DOHH2 (cell line): ENCODE measurements at regions not wholly inside any gene's neighbourhood (a gene's known extent, or its start where the extent isn't known, plus 50 kb on each side); places are given as distances from the start of the nearest gene placed in this dataset.

Experiments used
- H3F3A ChIP-seq: fragments of 200-600 bp; sonication (generic), shearing (Covaris generic); 2 replicates; pipeline ENCODE4 v1.6.0; 2016; ENCODE audit warnings: antibody characterized with exemption, mild to moderate bottlenecking; ENCODE audit not compliant: control insufficient read depth, insufficient read depth
- H3K27ac ChIP-seq: fragments of 200-600 bp; sonication (generic); 2 replicates; pipeline ENCODE4 v1.5.1; 2014; ENCODE audit warnings: low read depth, mild to moderate bottlenecking, low read length, moderate library complexity
- H3K27me3 ChIP-seq: fragments of 200-600 bp; sonication (generic); 2 replicates; pipeline ENCODE4 v1.6.1; 2014; ENCODE audit warnings: mild to moderate bottlenecking, low read length, mixed read lengths; ENCODE audit not compliant: control insufficient read depth
- H3K36me3 ChIP-seq: fragments of 200-600 bp; sonication (generic); 2 replicates; pipeline ENCODE4 v1.6.1; 2014; ENCODE audit warnings: mild to moderate bottlenecking, low read length, moderate library complexity, mixed read lengths; ENCODE audit not compliant: control insufficient read depth
- H3K4me1 ChIP-seq: fragments of 200-600 bp; sonication (generic); 2 replicates; pipeline ENCODE4 v1.6.1; 2014; ENCODE audit warnings: mild to moderate bottlenecking, low read length, mixed read lengths; ENCODE audit not compliant: control insufficient read depth
- H3K4me2 ChIP-seq: fragments of 200-600 bp; sonication (generic); 2 replicates; pipeline ENCODE4 v1.6.0; 2014; ENCODE audit warnings: mild to moderate bottlenecking, low read length, moderate library complexity
- H3K4me3 ChIP-seq: fragments of 200-600 bp; sonication (generic); 2 replicates; pipeline ENCODE4 v1.5.1; 2014; ENCODE audit warnings: mild to moderate bottlenecking, low read length, mixed read lengths
- H3K79me2 ChIP-seq: fragments of 200-600 bp; sonication (generic); 2 replicates; pipeline ENCODE4 v1.6.1; 2014; ENCODE audit warnings: mild to moderate bottlenecking, low read length, mixed read lengths; ENCODE audit not compliant: control insufficient read depth
- H3K9me2 ChIP-seq: fragments of 200-600 bp; sonication (generic); replicated peaks from 2 replicates; pipeline ENCODE4 v1.6.1; 2014; ENCODE audit warnings: mild to moderate bottlenecking, low read length, mixed read lengths; ENCODE audit not compliant: control insufficient read depth
- H3K9me3 ChIP-seq: fragments of 200-600 bp; sonication (generic); 2 replicates; pipeline ENCODE4 v1.6.1; 2014; ENCODE audit warnings: antibody characterized with exemption, low read length, mixed read lengths; ENCODE audit not compliant: control insufficient read depth, insufficient read depth
- H4K20me1 ChIP-seq: fragments of 200-600 bp; sonication (generic); 2 replicates; pipeline ENCODE4 v1.6.0; 2014; ENCODE audit warnings: low read depth, mild to moderate bottlenecking, antibody characterized with exemption, low read length, moderate library complexity; ENCODE audit not compliant: control insufficient read depth, insufficient read depth
- EZH2phosphoT487 ChIP-seq: fragments of 200-600 bp; sonication (generic); IDR thresholded peaks from 2 replicates; pipeline ENCODE4 v1.6.1; 2017; ENCODE audit warnings: borderline replicate concordance, mild to moderate bottlenecking, antibody characterized with exemption, low read length, moderate library complexity, mixed read lengths
- TF ChIP-seq, protein P1 (sequence below): fragments of 200-600 bp; sonication (generic); IDR thresholded peaks from one replicate; pipeline ENCODE4 v1.5.1; 2014; ENCODE audit warnings: antibody characterized with exemption, mild to moderate bottlenecking, low read depth, low read length; ENCODE audit not compliant: poor library complexity, severe bottlenecking

DNA sequence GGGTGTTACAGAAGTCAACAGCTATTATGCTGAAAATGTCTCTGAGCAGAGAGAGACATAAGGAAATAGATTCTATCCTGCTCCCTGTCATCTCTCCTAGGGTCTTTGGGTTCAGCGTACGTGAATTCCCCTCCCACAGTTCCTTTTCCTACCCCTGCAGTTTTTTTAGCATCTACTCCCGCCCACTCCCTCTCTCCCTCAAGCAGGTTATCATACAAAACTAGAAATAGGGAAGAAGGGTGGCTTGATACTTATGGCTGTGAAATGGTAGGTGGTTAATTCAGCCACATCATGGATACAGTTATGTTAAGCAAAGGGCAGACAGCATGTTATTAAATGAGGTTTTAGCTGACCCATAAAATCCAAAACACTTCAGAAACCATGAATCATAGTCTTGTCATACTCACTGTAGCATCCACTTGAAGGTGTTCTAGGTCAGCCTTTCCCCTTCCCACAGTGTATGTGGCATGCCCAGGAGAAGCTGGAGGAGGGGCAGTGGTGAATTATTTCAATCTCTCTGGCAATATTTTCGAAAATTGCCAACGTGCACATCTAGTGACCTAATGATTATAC is 236.8 kb upstream of the SERP2 start:
- Histone ChIP-seq H3K9me3 (no peaks in the 10 kb centered on the region), H3K79me2 (peaks cover 9% of the 10 kb centered on the region), H3K9me2 (no peaks in the 10 kb centered on the region), H3K4me1 (peaks cover 12% of the 10 kb centered on the region), H3K4me3 (no peak overlapping the region), H3F3A (no peaks in the 10 kb centered on the region), H3K27ac (no peak overlapping the region), H3K27me3 (no peaks in the 10 kb centered on the region), H3K36me3 (peaks cover 5% of the 10 kb centered on the region), H3K4me2 (no peak overlapping the region), H4K20me1 (no peaks in the 10 kb centered on the region)
- TF ChIP-seq EZH2phosphoT487 = no peak
- TF ChIP-seq, protein P1, sequence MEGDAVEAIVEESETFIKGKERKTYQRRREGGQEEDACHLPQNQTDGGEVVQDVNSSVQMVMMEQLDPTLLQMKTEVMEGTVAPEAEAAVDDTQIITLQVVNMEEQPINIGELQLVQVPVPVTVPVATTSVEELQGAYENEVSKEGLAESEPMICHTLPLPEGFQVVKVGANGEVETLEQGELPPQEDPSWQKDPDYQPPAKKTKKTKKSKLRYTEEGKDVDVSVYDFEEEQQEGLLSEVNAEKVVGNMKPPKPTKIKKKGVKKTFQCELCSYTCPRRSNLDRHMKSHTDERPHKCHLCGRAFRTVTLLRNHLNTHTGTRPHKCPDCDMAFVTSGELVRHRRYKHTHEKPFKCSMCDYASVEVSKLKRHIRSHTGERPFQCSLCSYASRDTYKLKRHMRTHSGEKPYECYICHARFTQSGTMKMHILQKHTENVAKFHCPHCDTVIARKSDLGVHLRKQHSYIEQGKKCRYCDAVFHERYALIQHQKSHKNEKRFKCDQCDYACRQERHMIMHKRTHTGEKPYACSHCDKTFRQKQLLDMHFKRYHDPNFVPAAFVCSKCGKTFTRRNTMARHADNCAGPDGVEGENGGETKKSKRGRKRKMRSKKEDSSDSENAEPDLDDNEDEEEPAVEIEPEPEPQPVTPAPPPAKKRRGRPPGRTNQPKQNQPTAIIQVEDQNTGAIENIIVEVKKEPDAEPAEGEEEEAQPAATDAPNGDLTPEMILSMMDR = no peak

DNA sequence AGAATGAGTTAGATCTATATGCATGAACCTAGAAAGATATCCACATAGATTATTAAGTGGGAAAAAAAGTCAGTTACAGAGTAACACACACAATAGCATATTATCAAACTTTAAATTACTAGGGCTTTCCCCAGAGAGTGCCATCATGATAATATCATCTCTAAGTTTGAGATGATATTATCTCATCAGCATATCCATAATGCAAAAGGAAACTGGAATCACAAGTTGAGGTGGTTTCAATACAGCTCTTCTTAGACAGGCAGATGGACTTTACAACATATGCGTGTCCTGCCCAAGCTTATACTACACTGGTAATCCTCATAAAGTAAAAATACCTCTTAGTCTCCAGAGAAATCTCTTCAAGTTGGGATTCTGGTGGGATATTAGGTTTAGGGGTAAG is 236.2 kb upstream of the SERP2 start:
- Histone ChIP-seq H4K20me1 (no peaks in the 10 kb centered on the region), H3K27ac (no peak overlapping the region), H3K36me3 (peaks cover 5% of the 10 kb centered on the region), H3K4me3 (no peak overlapping the region), H3K27me3 (no peaks in the 10 kb centered on the region), H3K9me3 (no peaks in the 10 kb centered on the region), H3F3A (no peaks in the 10 kb centered on the region), H3K79me2 (peaks cover 9% of the 10 kb centered on the region), H3K4me2 (no peak overlapping the region), H3K4me1 (peaks cover 14% of the 10 kb centered on the region), H3K9me2 (no peaks in the 10 kb centered on the region)
- TF ChIP-seq, protein P1 = no peak
- TF ChIP-seq EZH2phosphoT487 = no peak

DNA sequence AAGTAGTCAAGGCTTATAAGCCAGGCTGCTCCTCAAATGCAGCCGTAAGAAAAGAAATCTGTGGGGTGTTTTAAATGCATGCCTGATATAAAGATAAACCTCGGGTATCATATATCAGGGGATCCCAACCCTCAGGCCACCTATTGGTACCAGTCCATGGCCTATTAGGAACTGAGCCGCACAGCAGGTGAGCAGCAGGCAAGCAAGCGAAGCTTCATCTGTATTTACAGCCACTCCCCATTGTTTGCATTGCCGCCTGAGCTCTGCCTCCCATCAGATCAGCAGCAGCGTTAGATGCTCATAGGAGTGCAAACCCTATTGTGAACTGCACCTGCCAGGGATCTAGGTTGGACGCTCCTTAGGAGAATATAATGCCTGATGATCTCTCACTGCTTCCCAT is 233.5 kb upstream of the SERP2 start:
- Histone ChIP-seq H3K9me3 (no peaks in the 10 kb centered on the region), H3F3A (no peaks in the 10 kb centered on the region), H3K4me2 (no peak overlapping the region), H3K27ac (no peak overlapping the region), H3K79me2 (peaks cover 9% of the 10 kb centered on the region), H3K4me3 (no peak overlapping the region), H4K20me1 (no peaks in the 10 kb centered on the region), H3K4me1 (peaks cover 41% of the 10 kb centered on the region), H3K27me3 (no peaks in the 10 kb centered on the region), H3K9me2 (no peaks in the 10 kb centered on the region), H3K36me3 (peaks cover 5% of the 10 kb centered on the region)
- TF ChIP-seq EZH2phosphoT487 = no peak
- TF ChIP-seq, protein P1 = no peak
